ENCODE measurements at regions not wholly inside any gene's neighbourhood (a gene's known extent, or its start where the extent isn't known, plus 50 kb on each side); places are given as distances from the start of the nearest gene placed in this dataset.

DNA sequence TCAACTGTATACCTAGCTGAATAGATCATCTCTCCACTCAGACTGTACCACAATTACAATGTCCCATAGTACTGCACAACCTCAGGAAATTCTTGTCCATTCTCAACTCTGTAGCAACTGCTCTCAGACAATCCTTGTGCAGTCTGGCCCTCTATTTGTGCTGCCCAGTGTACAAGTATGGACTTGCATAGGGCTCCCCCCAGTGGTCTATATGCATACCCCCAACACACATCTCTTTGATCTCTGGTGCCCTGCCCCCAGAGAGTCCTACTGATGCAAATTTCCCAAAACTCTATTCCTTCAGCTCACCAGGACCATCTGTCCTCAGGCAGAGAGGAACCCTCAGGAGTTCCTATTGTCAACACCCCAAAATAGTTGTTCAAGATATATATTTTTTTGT lies 205.3 kb downstream of the SLCO4C1 start:
- in situ Hi-C loops (cut with MboI) = no loop called here
- H3K9ac ChIP-seq = no peak overlapping the region
- no peak overlapping the region for H3K4me2 ChIP-seq (ENCODE audit: unreplicated experiment)
- H3K9me2 ChIP-seq (ENCODE audit: insufficient read depth) = no peaks in the 10 kb centered on the region
- no peak overlapping the region for H2AFZ ChIP-seq
- no peak for TF ChIP-seq EZH2phosphoT487 (IDR thresholded peaks at IDR 0.05; ENCODE audit: insufficient read depth, low read depth)
- no peaks in the 10 kb centered on the region for H3K79me2 ChIP-seq (ENCODE audit: insufficient read depth)
- no peaks in the 10 kb centered on the region for H3K27me3 ChIP-seq (replicated peaks; ENCODE audit: insufficient read depth)
- H3K4me1 ChIP-seq (ENCODE audit: insufficient read depth) = no peaks in the 10 kb centered on the region
- H4K20me1 ChIP-seq (ENCODE audit: insufficient read depth) = no peaks in the 10 kb centered on the region
- H3F3A ChIP-seq (ENCODE audit: insufficient read depth) = no peaks in the 10 kb centered on the region
- H3K36me3 ChIP-seq (ENCODE audit: low read depth) = no peaks in the 10 kb centered on the region
- no peak overlapping the region for H3K4me3 ChIP-seq
- H3K27ac ChIP-seq = no peak overlapping the region
- no peaks in the 10 kb centered on the region for H3K9me3 ChIP-seq (ENCODE audit: low read depth)
- peak; percentile 0 for DNase-seq

DNA sequence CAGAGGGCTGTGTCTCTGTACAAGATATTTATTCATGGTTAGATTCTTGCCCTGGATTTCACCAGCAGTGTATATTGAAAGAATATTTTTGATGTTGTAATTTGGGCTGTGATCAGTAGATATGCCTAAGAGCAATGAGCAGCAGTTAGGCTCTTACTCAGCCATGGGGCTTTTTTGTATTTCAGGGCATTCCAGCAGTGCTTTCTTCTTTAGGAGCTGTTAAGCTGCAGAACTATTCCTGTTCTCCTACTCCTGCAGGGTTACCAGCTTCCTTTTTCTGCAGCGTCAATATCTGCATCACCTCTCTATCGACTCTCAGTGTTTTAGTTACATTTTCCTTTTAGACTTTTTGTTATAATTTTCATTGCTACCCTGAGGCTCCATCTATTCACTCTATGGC lies 206.2 kb downstream of the SLCO4C1 start:
- no peak for DNase-seq
- Histone ChIP-seq H3K9ac (no peak overlapping the region), H3K9me2 (ENCODE audit: insufficient read depth) (no peaks in the 10 kb centered on the region), H3F3A (ENCODE audit: insufficient read depth) (no peaks in the 10 kb centered on the region), H3K27me3 (replicated peaks; ENCODE audit: insufficient read depth) (no peaks in the 10 kb centered on the region), H3K27ac (no peak overlapping the region), H3K4me2 (ENCODE audit: unreplicated experiment) (no peak overlapping the region), H3K79me2 (ENCODE audit: insufficient read depth) (no peaks in the 10 kb centered on the region), H4K20me1 (ENCODE audit: insufficient read depth) (no peaks in the 10 kb centered on the region), H3K4me3 (no peak overlapping the region), H2AFZ (no peak overlapping the region), H3K4me1 (ENCODE audit: insufficient read depth) (no peaks in the 10 kb centered on the region), H3K36me3 (ENCODE audit: low read depth) (no peaks in the 10 kb centered on the region), H3K9me3 (ENCODE audit: low read depth) (no peaks in the 10 kb centered on the region)
- WGBS, 2 experiments (ENCODE audit: low coverage in 1 of 2, low lambda C conversion rate in 2 of 2, missing lambda C conversion rate in 2 of 2) = 7 to 25% methylated on average over 2 of the region's 2 CpGs
- in situ Hi-C loops (cut with MboI) = no loop called here
- TF ChIP-seq EZH2phosphoT487 (IDR thresholded peaks at IDR 0.05; ENCODE audit: insufficient read depth, low read depth) (no peak), EZH2 (IDR thresholded peaks at IDR 0.05; ENCODE audit: insufficient read depth, poor library complexity, severe bottlenecking) (no peak)

DNA sequence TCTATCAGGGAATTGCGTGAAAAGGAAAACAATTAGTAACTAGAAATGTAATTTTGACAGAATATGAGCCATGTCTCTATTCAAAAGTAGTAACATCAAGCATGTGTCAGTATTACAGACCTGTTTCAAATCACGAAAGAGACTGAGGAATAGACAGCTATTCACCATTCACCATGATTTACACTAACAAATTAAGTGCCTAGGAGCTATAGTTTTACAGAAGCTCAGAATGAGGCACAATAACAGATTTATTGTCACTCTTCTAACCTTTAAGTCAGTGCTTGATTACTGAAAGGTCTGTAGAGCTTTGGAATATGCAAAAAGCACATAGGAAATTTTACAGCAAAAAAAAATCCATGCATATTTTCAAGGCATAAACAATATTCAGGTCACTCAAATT lies 208.2 kb downstream of the SLCO4C1 start:
- no peak for DNase-seq
- no peaks in the 10 kb centered on the region for H3K4me1 ChIP-seq (ENCODE audit: insufficient read depth)
- no peaks in the 10 kb centered on the region for H3K79me2 ChIP-seq (ENCODE audit: insufficient read depth)
- no peaks in the 10 kb centered on the region for H3K27me3 ChIP-seq (replicated peaks; ENCODE audit: insufficient read depth)
- no peak overlapping the region for H3K4me3 ChIP-seq
- no peak for TF ChIP-seq EZH2 (IDR thresholded peaks at IDR 0.05; ENCODE audit: insufficient read depth, poor library complexity, severe bottlenecking)
- no peak for TF ChIP-seq EZH2phosphoT487 (IDR thresholded peaks at IDR 0.05; ENCODE audit: insufficient read depth, low read depth)
- no peak overlapping the region for H2AFZ ChIP-seq
- H3K27ac ChIP-seq = no peak overlapping the region
- H3F3A ChIP-seq (ENCODE audit: insufficient read depth) = no peaks in the 10 kb centered on the region
- no peaks in the 10 kb centered on the region for H3K36me3 ChIP-seq (ENCODE audit: low read depth)
- H3K9me3 ChIP-seq (ENCODE audit: low read depth) = no peaks in the 10 kb centered on the region
- H4K20me1 ChIP-seq (ENCODE audit: insufficient read depth) = no peaks in the 10 kb centered on the region
- H3K9me2 ChIP-seq (ENCODE audit: insufficient read depth) = no peaks in the 10 kb centered on the region
- no peak overlapping the region for H3K4me2 ChIP-seq (ENCODE audit: unreplicated experiment)
- in situ Hi-C loops (cut with MboI) = no loop called here
- no peak overlapping the region for H3K9ac ChIP-seq
- WGBS, 2 experiments (ENCODE audit: low coverage in 1 of 2, low lambda C conversion rate in 2 of 2, missing lambda C conversion rate in 2 of 2) = 0 to 3% methylated on average over 2 of the region's 2 CpGs

DNA sequence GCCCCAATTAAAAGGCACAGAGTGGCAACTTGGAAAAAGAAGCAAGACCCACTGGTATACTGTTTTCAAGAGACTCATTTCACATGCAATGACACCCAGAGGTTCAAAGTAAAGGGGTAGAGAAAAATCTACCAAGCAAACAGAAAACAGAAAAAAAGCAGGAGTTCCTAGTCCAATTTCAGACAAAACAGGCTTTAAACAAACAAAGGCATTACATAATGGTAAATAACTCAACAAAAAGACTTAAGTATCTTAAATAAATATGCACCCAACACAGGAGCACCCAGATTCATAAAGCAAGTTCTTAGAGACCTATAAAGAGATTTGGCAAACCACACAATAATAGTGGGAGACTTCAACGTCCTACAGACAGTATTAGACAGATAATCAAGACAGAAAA lies 215.8 kb downstream of the SLCO4C1 start:
- Histone ChIP-seq H3K4me3 (no peak overlapping the region), H3F3A (ENCODE audit: insufficient read depth) (no peaks in the 10 kb centered on the region), H3K27me3 (replicated peaks; ENCODE audit: insufficient read depth) (no peaks in the 10 kb centered on the region), H4K20me1 (ENCODE audit: insufficient read depth) (no peaks in the 10 kb centered on the region), H3K79me2 (ENCODE audit: insufficient read depth) (no peaks in the 10 kb centered on the region), H3K9me3 (ENCODE audit: low read depth) (no peaks in the 10 kb centered on the region), H3K4me1 (ENCODE audit: insufficient read depth) (no peaks in the 10 kb centered on the region), H3K9ac (no peak overlapping the region), H2AFZ (no peak overlapping the region), H3K36me3 (ENCODE audit: low read depth) (no peaks in the 10 kb centered on the region), H3K27ac (no peak overlapping the region), H3K4me2 (ENCODE audit: unreplicated experiment) (no peak overlapping the region), H3K9me2 (ENCODE audit: insufficient read depth) (no peaks in the 10 kb centered on the region)
- 0 to 8% methylated on average over 1 of the region's 1 CpG for WGBS, 2 experiments (ENCODE audit: low coverage in 1 of 2, low lambda C conversion rate in 2 of 2, missing lambda C conversion rate in 2 of 2)
- TF ChIP-seq EZH2phosphoT487 (IDR thresholded peaks at IDR 0.05; ENCODE audit: insufficient read depth, low read depth) = no peak
- TF ChIP-seq EZH2 (IDR thresholded peaks at IDR 0.05; ENCODE audit: insufficient read depth, poor library complexity, severe bottlenecking) = no peak
- in situ Hi-C loops (cut with MboI) = no loop called here
- no peak for DNase-seq

DNA sequence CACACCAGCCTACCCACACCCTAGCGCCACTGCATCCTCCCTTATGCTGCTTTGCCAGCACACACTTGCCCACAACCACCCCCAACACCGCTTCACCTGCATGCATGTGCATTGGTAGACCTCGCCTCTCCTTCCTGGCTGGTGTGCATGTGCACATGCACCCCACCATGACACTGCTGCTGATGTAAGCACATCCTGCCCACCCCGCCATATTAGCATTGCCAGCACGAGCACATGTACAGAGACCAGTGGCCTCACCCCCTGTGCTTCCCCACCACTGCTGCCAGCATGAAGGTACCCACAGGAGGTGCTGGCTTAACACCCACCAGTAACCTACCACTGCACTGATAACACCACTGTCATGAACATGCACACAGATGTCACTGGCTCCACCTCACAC lies 218.2 kb downstream of the SLCO4C1 start:
- in situ Hi-C loops (cut with MboI) = no loop called here

More for the DNA sequence above, 218.2 kb downstream of the SLCO4C1 start:
- no peaks in the 10 kb centered on the region for H3F3A ChIP-seq (ENCODE audit: insufficient read depth)
- DNase-seq = no peak
- no peaks in the 10 kb centered on the region for H3K9me3 ChIP-seq (ENCODE audit: low read depth)
- no peak overlapping the region for H3K27ac ChIP-seq
- 24 to 26% methylated on average over 5 of the region's 5 CpGs for WGBS, 2 experiments (ENCODE audit: low coverage in 1 of 2, low lambda C conversion rate in 2 of 2, missing lambda C conversion rate in 2 of 2)
- no peak for TF ChIP-seq EZH2phosphoT487 (IDR thresholded peaks at IDR 0.05; ENCODE audit: insufficient read depth, low read depth)
- TF ChIP-seq EZH2 (IDR thresholded peaks at IDR 0.05; ENCODE audit: insufficient read depth, poor library complexity, severe bottlenecking) = no peak
- no peaks in the 10 kb centered on the region for H4K20me1 ChIP-seq (ENCODE audit: insufficient read depth)
- no peaks in the 10 kb centered on the region for H3K4me1 ChIP-seq (ENCODE audit: insufficient read depth)
- H3K27me3 ChIP-seq (replicated peaks; ENCODE audit: insufficient read depth) = no peaks in the 10 kb centered on the region
- H2AFZ ChIP-seq = no peak overlapping the region
- H3K36me3 ChIP-seq (ENCODE audit: low read depth) = no peaks in the 10 kb centered on the region
- H3K4me2 ChIP-seq (ENCODE audit: unreplicated experiment) = no peak overlapping the region
- no peaks in the 10 kb centered on the region for H3K79me2 ChIP-seq (ENCODE audit: insufficient read depth)
- H3K4me3 ChIP-seq = no peak overlapping the region
- no peak overlapping the region for H3K9ac ChIP-seq
- no peaks in the 10 kb centered on the region for H3K9me2 ChIP-seq (ENCODE audit: insufficient read depth)

Data from GM23248 (cell line).